ENCODE measurements at regions not wholly inside any gene's neighbourhood (a gene's known extent, or its start where the extent isn't known, plus 50 kb on each side); places are given as distances from the start of the nearest gene placed in this dataset.
"Not testable (repeated sequence)": the region's sequence is repeated elsewhere in the genome, so short reads cannot be mapped to it uniquely, and the experiment has no call there.

GRCh38 chr3:152644478-152644877 is 190.5 kb upstream of the P2RY1 start:
- no peak overlapping the region for H3K4me3 ChIP-seq (ENCODE audit: low read depth in 1 of 2, low read length in 2 of 2)
- no peaks in the 10 kb centered on the region for H3K27me3 ChIP-seq (ENCODE audit: control insufficient read depth in 1 of 2, insufficient read depth in 2 of 2, low read length in 2 of 2)
- no peaks in the 10 kb centered on the region for H3K36me3 ChIP-seq (ENCODE audit: insufficient read depth, low read length)
- H3K9ac ChIP-seq (ENCODE audit: low read length): no peak overlapping the region
- no peak overlapping the region for H3K27ac ChIP-seq (ENCODE audit: low read depth, low read length)
- H3K4me1 ChIP-seq (ENCODE audit: insufficient read depth, low read length): no peaks in the 10 kb centered on the region
- no peaks in the 10 kb centered on the region for H3K9me3 ChIP-seq (ENCODE audit: low read length)

GRCh38 chr3:152646004-152646403 is 188.9 kb upstream of the P2RY1 start:
- Histone ChIP-seq H3K4me1 (ENCODE audit: insufficient read depth, low read length) (no peaks in the 10 kb centered on the region), H3K27ac (ENCODE audit: low read depth, low read length) (no peak overlapping the region), H3K36me3 (ENCODE audit: insufficient read depth, low read length) (no peaks in the 10 kb centered on the region), H3K9ac (ENCODE audit: low read length) (no peak overlapping the region), H3K9me3 (ENCODE audit: low read length) (no peaks in the 10 kb centered on the region), H3K4me3 (ENCODE audit: low read depth in 1 of 2, low read length in 2 of 2) (no peak overlapping the region), H3K27me3 (ENCODE audit: control insufficient read depth in 1 of 2, insufficient read depth in 2 of 2, low read length in 2 of 2) (no peaks in the 10 kb centered on the region)

GRCh38 chr3:152650177-152650576 is 184.8 kb upstream of the P2RY1 start:
- Histone ChIP-seq H3K4me1 (ENCODE audit: insufficient read depth, low read length) (no peaks in the 10 kb centered on the region), H3K9ac (ENCODE audit: low read length) (no peak overlapping the region), H3K4me3 (ENCODE audit: low read depth in 1 of 2, low read length in 2 of 2) (no peak overlapping the region)

GRCh38 chr3:152650923-152651322 is 184.0 kb upstream of the P2RY1 start:
- not testable (repeated sequence) for H3K27ac ChIP-seq (ENCODE audit: low read depth, low read length); H3K4me1 ChIP-seq (ENCODE audit: insufficient read depth, low read length); H3K9me3 ChIP-seq (ENCODE audit: low read length); H3K9ac ChIP-seq (ENCODE audit: low read length); H3K27me3 ChIP-seq (ENCODE audit: control insufficient read depth in 1 of 2, insufficient read depth in 2 of 2, low read length in 2 of 2); H3K4me3 ChIP-seq (ENCODE audit: low read depth in 1 of 2, low read length in 2 of 2); H3K36me3 ChIP-seq (ENCODE audit: insufficient read depth, low read length)

More at GRCh38 chr3:152650177-152650576, 184.8 kb upstream of the P2RY1 start:
- no peaks in the 10 kb centered on the region for H3K9me3 ChIP-seq (ENCODE audit: low read length)
- H3K27ac ChIP-seq (ENCODE audit: low read depth, low read length): no peak overlapping the region
- no peaks in the 10 kb centered on the region for H3K36me3 ChIP-seq (ENCODE audit: insufficient read depth, low read length)
- H3K27me3 ChIP-seq (ENCODE audit: control insufficient read depth in 1 of 2, insufficient read depth in 2 of 2, low read length in 2 of 2): no peaks in the 10 kb centered on the region

GRCh38 chr3:152656214-152656971 is 178.5 kb upstream of the P2RY1 start:
- Histone ChIP-seq H3K4me1 (ENCODE audit: insufficient read depth, low read length) (no peaks in the 10 kb centered on the region), H3K27me3 (ENCODE audit: control insufficient read depth in 1 of 2, insufficient read depth in 2 of 2, low read length in 2 of 2) (no peaks in the 10 kb centered on the region), H3K9me3 (ENCODE audit: low read length) (no peaks in the 10 kb centered on the region), H3K36me3 (ENCODE audit: insufficient read depth, low read length) (no peaks in the 10 kb centered on the region), H3K9ac (ENCODE audit: low read length) (no peak overlapping the region), H3K4me3 (ENCODE audit: low read depth in 1 of 2, low read length in 2 of 2) (no peak overlapping the region), H3K27ac (ENCODE audit: low read depth, low read length) (no peak overlapping the region)

GRCh38 chr3:152656972-152657355 is 178.0 kb upstream of the P2RY1 start:
- no peaks in the 10 kb centered on the region for H3K36me3 ChIP-seq (ENCODE audit: insufficient read depth, low read length)
- no peak overlapping the region for H3K9ac ChIP-seq (ENCODE audit: low read length)
- H3K9me3 ChIP-seq (ENCODE audit: low read length): no peaks in the 10 kb centered on the region
- H3K27me3 ChIP-seq (ENCODE audit: control insufficient read depth in 1 of 2, insufficient read depth in 2 of 2, low read length in 2 of 2): no peaks in the 10 kb centered on the region
- no peak overlapping the region for H3K4me3 ChIP-seq (ENCODE audit: low read depth in 1 of 2, low read length in 2 of 2)
- H3K4me1 ChIP-seq (ENCODE audit: insufficient read depth, low read length): no peaks in the 10 kb centered on the region
- no peak overlapping the region for H3K27ac ChIP-seq (ENCODE audit: low read depth, low read length)

GRCh38 chr3:152658977-152659720 is 175.8 kb upstream of the P2RY1 start:
- Histone ChIP-seq H3K9ac (ENCODE audit: low read length) (no peak overlapping the region), H3K27ac (ENCODE audit: low read depth, low read length) (no peak overlapping the region), H3K27me3 (ENCODE audit: control insufficient read depth in 1 of 2, insufficient read depth in 2 of 2, low read length in 2 of 2) (no peaks in the 10 kb centered on the region), H3K9me3 (ENCODE audit: low read length) (no peaks in the 10 kb centered on the region), H3K36me3 (ENCODE audit: insufficient read depth, low read length) (no peaks in the 10 kb centered on the region), H3K4me1 (ENCODE audit: insufficient read depth, low read length) (no peaks in the 10 kb centered on the region), H3K4me3 (ENCODE audit: low read depth in 1 of 2, low read length in 2 of 2) (no peak overlapping the region)

- H3K36me3 ChIP-seq (ENCODE audit: insufficient read depth, low read length): no peaks in the 10 kb centered on the region
- H3K4me1 ChIP-seq (ENCODE audit: insufficient read depth, low read length): no peaks in the 10 kb centered on the region
- no peaks in the 10 kb centered on the region for H3K9me3 ChIP-seq (ENCODE audit: low read length)
- no peak overlapping the region for H3K9ac ChIP-seq (ENCODE audit: low read length)
- H3K4me3 ChIP-seq (ENCODE audit: low read depth in 1 of 2, low read length in 2 of 2): no peak overlapping the region
- no peak overlapping the region for H3K27ac ChIP-seq (ENCODE audit: low read depth, low read length)
- H3K27me3 ChIP-seq (ENCODE audit: control insufficient read depth in 1 of 2, insufficient read depth in 2 of 2, low read length in 2 of 2): no peaks in the 10 kb centered on the region
Measured at GRCh38 chr3:152662157-152662556, 172.8 kb upstream of the P2RY1 start.

GRCh38 chr3:152664766-152665165 is 170.2 kb upstream of the P2RY1 start:
- Histone ChIP-seq H3K4me3 (ENCODE audit: low read depth in 1 of 2, low read length in 2 of 2) (no peak overlapping the region), H3K36me3 (ENCODE audit: insufficient read depth, low read length) (no peaks in the 10 kb centered on the region), H3K9me3 (ENCODE audit: low read length) (no peaks in the 10 kb centered on the region), H3K4me1 (ENCODE audit: insufficient read depth, low read length) (no peaks in the 10 kb centered on the region), H3K27me3 (ENCODE audit: control insufficient read depth in 1 of 2, insufficient read depth in 2 of 2, low read length in 2 of 2) (no peaks in the 10 kb centered on the region), H3K27ac (ENCODE audit: low read depth, low read length) (no peak overlapping the region), H3K9ac (ENCODE audit: low read length) (no peak overlapping the region)

- Histone ChIP-seq H3K9me3 (ENCODE audit: low read length) (no peaks in the 10 kb centered on the region), H3K36me3 (ENCODE audit: insufficient read depth, low read length) (no peaks in the 10 kb centered on the region), H3K4me3 (ENCODE audit: low read depth in 1 of 2, low read length in 2 of 2) (no peak overlapping the region), H3K27ac (ENCODE audit: low read depth, low read length) (no peak overlapping the region), H3K9ac (ENCODE audit: low read length) (no peak overlapping the region), H3K27me3 (ENCODE audit: control insufficient read depth in 1 of 2, insufficient read depth in 2 of 2, low read length in 2 of 2) (no peaks in the 10 kb centered on the region), H3K4me1 (ENCODE audit: insufficient read depth, low read length) (no peaks in the 10 kb centered on the region)
Measured at GRCh38 chr3:152667267-152667666, 167.7 kb upstream of the P2RY1 start.

GRCh38 chr3:152669560-152669959 is 165.4 kb upstream of the P2RY1 start:
- Histone ChIP-seq H3K27ac (ENCODE audit: low read depth, low read length) (no peak overlapping the region), H3K4me1 (ENCODE audit: insufficient read depth, low read length) (no peaks in the 10 kb centered on the region)

More at GRCh38 chr3:152669560-152669959, 165.4 kb upstream of the P2RY1 start:
- no peaks in the 10 kb centered on the region for H3K27me3 ChIP-seq (ENCODE audit: control insufficient read depth in 1 of 2, insufficient read depth in 2 of 2, low read length in 2 of 2)
- no peaks in the 10 kb centered on the region for H3K36me3 ChIP-seq (ENCODE audit: insufficient read depth, low read length)
- H3K4me3 ChIP-seq (ENCODE audit: low read depth in 1 of 2, low read length in 2 of 2): no peak overlapping the region
- H3K9ac ChIP-seq (ENCODE audit: low read length): no peak overlapping the region
- H3K9me3 ChIP-seq (ENCODE audit: low read length): no peaks in the 10 kb centered on the region

Measured in muscle layer of colon (tissue), 2 donors.